H9 (cell line): ENCODE measurements at regions not wholly inside any gene's neighbourhood (a gene's known extent, or its start where the extent isn't known, plus 50 kb on each side); places are given as distances from the start of the nearest gene placed in this dataset.

ENCODE experiments used
- DNase-seq: peaks from one replicate; pipeline ENCODE4 v3.0.0-alpha.2; 2017
- H2AFZ ChIP-seq: one replicate; pipeline ENCODE4 v1.6.1; 2013; ENCODE audit warnings: mild to moderate bottlenecking, low read length, control low read depth, moderate library complexity
- H2AK5ac ChIP-seq: 2 replicates; pipeline ENCODE4 v1.6.1; 2013; ENCODE audit warnings: low read length, control low read depth, mixed read lengths; ENCODE audit not compliant: insufficient read length
- H2BK120ac ChIP-seq: one replicate; pipeline ENCODE4 v1.6.1; 2013; ENCODE audit warnings: low read depth, mild to moderate bottlenecking, low read length, control low read depth, inconsistent platforms; ENCODE audit not compliant: poor library complexity, severe bottlenecking
- H2BK12ac ChIP-seq: 2 replicates; pipeline ENCODE4 v1.6.1; 2013; ENCODE audit warnings: low read length, control low read depth, mixed read lengths, low read depth; ENCODE audit not compliant: insufficient read length
- H2BK15ac ChIP-seq: 2 replicates; pipeline ENCODE4 v1.6.1; 2013; ENCODE audit warnings: low read depth, low read length, control low read depth
- H2BK20ac ChIP-seq: one replicate; pipeline ENCODE4 v1.6.1; 2013; ENCODE audit warnings: low read depth, mild to moderate bottlenecking, low read length, control low read depth, inconsistent platforms; ENCODE audit not compliant: poor library complexity, severe bottlenecking
- H2BK5ac ChIP-seq: 2 replicates; pipeline ENCODE4 v1.6.1; 2013; ENCODE audit warnings: low read length, control low read depth, mixed read lengths; ENCODE audit not compliant: insufficient read length
- H3K14ac ChIP-seq: 2 replicates; pipeline ENCODE4 v1.6.1; 2013; ENCODE audit warnings: low read length, control low read depth; ENCODE audit not compliant: insufficient read depth
- H3K18ac ChIP-seq: 2 replicates; pipeline ENCODE4 v1.6.1; 2013; ENCODE audit warnings: low read depth, mild to moderate bottlenecking, mixed read lengths, low read length, control low read depth; ENCODE audit not compliant: insufficient read length
- H3K23ac ChIP-seq: 2 replicates; pipeline ENCODE4 v1.6.1; 2013; ENCODE audit warnings: low read length, control low read depth, mixed read lengths, low read depth; ENCODE audit not compliant: insufficient read length
- H3K23me2 ChIP-seq: 2 replicates; pipeline ENCODE4 v1.6.1; 2013; ENCODE audit warnings: low read depth, mild to moderate bottlenecking, mixed read lengths, low read length, control low read depth; ENCODE audit not compliant: insufficient read length, poor library complexity, severe bottlenecking
- H3K27ac ChIP-seq: 2 replicates; pipeline ENCODE4 v1.5.1; 2013; ENCODE audit warnings: low read length, control low read depth, mixed read lengths, low read depth; ENCODE audit not compliant: insufficient read length
- H3K27me3 ChIP-seq: 2 replicates; pipeline ENCODE4 v1.6.1; 2013; ENCODE audit warnings: low read length, control low read depth, inconsistent platforms; ENCODE audit not compliant: insufficient read depth
- H3K4ac ChIP-seq: 2 replicates; pipeline ENCODE4 v1.6.1; 2013; ENCODE audit warnings: low read depth, mild to moderate bottlenecking, control low read depth, inconsistent platforms, low read length, moderate library complexity
- H3K4me1 ChIP-seq: 2 replicates; pipeline ENCODE4 v1.6.1; 2013; ENCODE audit warnings: low read length, control low read depth, inconsistent platforms; ENCODE audit not compliant: insufficient read depth
- H3K4me2 ChIP-seq: 2 replicates; pipeline ENCODE4 v1.6.1; 2013; ENCODE audit warnings: low read length, control low read depth, mixed read lengths; ENCODE audit not compliant: insufficient read length, insufficient read depth
- H3K56ac ChIP-seq: 2 replicates; pipeline ENCODE4 v1.6.1; 2013; ENCODE audit warnings: low read depth, mild to moderate bottlenecking, mixed read lengths, low read length, control low read depth; ENCODE audit not compliant: insufficient read length
- H3K79me1 ChIP-seq: 2 replicates; pipeline ENCODE4 v1.6.1; 2013; ENCODE audit warnings: low read depth, mild to moderate bottlenecking, moderate library complexity, low read length, control low read depth, inconsistent platforms; ENCODE audit not compliant: insufficient read depth, poor library complexity, severe bottlenecking
- H3K79me2 ChIP-seq: 2 replicates; pipeline ENCODE4 v1.6.1; 2013; ENCODE audit warnings: low read length, control low read depth, inconsistent platforms; ENCODE audit not compliant: insufficient read depth
- H3K9ac ChIP-seq: 2 replicates; pipeline ENCODE4 v1.6.1; 2013; ENCODE audit warnings: low read length, control low read depth, mixed read lengths; ENCODE audit not compliant: insufficient read length; ENCODE audit errors: extremely low read depth
- H3K9me3 ChIP-seq: one replicate; pipeline ENCODE4 v1.6.1; 2013; ENCODE audit warnings: low read depth, low read length, inconsistent platforms; ENCODE audit not compliant: control insufficient read depth
- H3T11ph ChIP-seq: one replicate; pipeline ENCODE4 v1.6.1; 2013; ENCODE audit warnings: mild to moderate bottlenecking, low read length, control low read depth, inconsistent platforms
- H4K20me1 ChIP-seq: one replicate; pipeline ENCODE4 v1.6.1; 2013; ENCODE audit not compliant: control insufficient read depth, insufficient read length, insufficient read depth
- H4K5ac ChIP-seq: 2 replicates; pipeline ENCODE4 v1.6.1; 2013; ENCODE audit warnings: low read depth, mild to moderate bottlenecking, mixed read lengths, low read length, control low read depth; ENCODE audit not compliant: insufficient read length
- H4K8ac ChIP-seq: replicated peaks from 2 replicates; pipeline ENCODE4 v1.6.1; 2013; ENCODE audit warnings: low read length, control low read depth, mixed read lengths, low read depth; ENCODE audit not compliant: insufficient read length
- H4K91ac ChIP-seq: 2 replicates; pipeline ENCODE4 v1.6.1; 2013; ENCODE audit warnings: low read depth, mild to moderate bottlenecking, moderate library complexity, mixed read lengths, low read length, control low read depth; ENCODE audit not compliant: insufficient read length
- H3K27ac Mint-ChIP-seq, 3 experiments: 2 replicates in 2 of 3; 3 replicates in 1 of 3; pipeline ENCODE4 v1.8.0; 2020 to 2021; ENCODE audit warnings: mixed read lengths in 3 of 3, mild to moderate bottlenecking in 1 of 3, moderate library complexity in 1 of 3
- H3K27me3 Mint-ChIP-seq: 2 replicates; pipeline ENCODE4 v1.8.0; 2021; ENCODE audit warnings: low read depth, mild to moderate bottlenecking, moderate library complexity, mixed read lengths
- H3K36me3 Mint-ChIP-seq, 3 experiments: 2 replicates in 2 of 3; 3 replicates in 1 of 3; pipeline ENCODE4 v1.8.0; 2020 to 2021; ENCODE audit warnings: low read depth in 3 of 3, mixed read lengths in 3 of 3; ENCODE audit not compliant: insufficient read depth in 1 of 3
- H3K4me1 Mint-ChIP-seq, 2 experiments: 2 replicates each; pipeline ENCODE4 v1.8.0; 2020; ENCODE audit warnings: mixed read lengths in 2 of 2
- H3K4me3 Mint-ChIP-seq, 2 experiments: 2 replicates in 1 of 2; 3 replicates in 1 of 2; pipeline ENCODE4 v1.8.0; 2020 to 2021; ENCODE audit warnings: mild to moderate bottlenecking in 2 of 2, mixed read lengths in 2 of 2, moderate library complexity in 1 of 2
- H3K9me3 Mint-ChIP-seq, 2 experiments: 2 replicates in 1 of 2; 3 replicates in 1 of 2; pipeline ENCODE4 v1.8.0; 2020; ENCODE audit warnings: mild to moderate bottlenecking in 2 of 2, mixed read lengths in 2 of 2, moderate library complexity in 1 of 2
- WGBS: extraction: QIAGEN DNeasy Blood & Tissue Kit; methylation state at CpG from one replicate; pipeline ENCODE4 v1.1.7; 2013; ENCODE audit warnings: missing lambda C conversion rate, low lambda C conversion rate, mixed read lengths; ENCODE audit not compliant: insufficient read length; ENCODE audit errors: extremely low coverage; 5-methylcytosine and 5-hydroxymethylcytosine counted together
- TF ChIP-seq, protein P1 (sequence below): fragments of 200-600 bp; sonication (generic); conservative IDR thresholded peaks from 3 replicates; pipeline ENCODE4 v1.8.0; 2021; ENCODE audit warnings: antibody characterized with exemption, mild to moderate bottlenecking

- Histone ChIP-seq H3K9me3 (no peaks in the 10 kb centered on the region), H3K18ac (no peak overlapping the region), H3K56ac (no peak overlapping the region), H3K23ac (no peak overlapping the region), H3K9ac (no peak overlapping the region), H3K79me1 (no peaks in the 10 kb centered on the region), H2AFZ (no peak overlapping the region), H3K4me1 (no peaks in the 10 kb centered on the region), H4K5ac (no peak overlapping the region), H3K27me3 (no peaks in the 10 kb centered on the region), H3K23me2 (no peaks in the 10 kb centered on the region), H3K79me2 (no peaks in the 10 kb centered on the region), H2BK120ac (no peak overlapping the region), H2BK12ac (no peak overlapping the region), H3K4me2 (no peak overlapping the region), H3T11ph (no peak overlapping the region), H4K20me1 (no peaks in the 10 kb centered on the region), H3K14ac (no peak overlapping the region), H3K27ac (no peak overlapping the region), H3K4ac (no peak overlapping the region), H4K8ac (no peak overlapping the region), H2AK5ac (no peak overlapping the region), H2BK15ac (no peak overlapping the region), H2BK5ac (no peak overlapping the region), H4K91ac (no peak overlapping the region), H2BK20ac (no peak overlapping the region)
- Mint-ChIP-seq H3K27ac (no peak overlapping the region), H3K4me3 (no peak overlapping the region), H3K36me3 (no peaks in the 10 kb centered on the region; a peak in 1 of 7 replicates), H3K4me1 (peaks cover 5 to 6% of the 10 kb centered on the region in 2 experiments; a peak in 3 of 4 replicates), H3K27me3 (peaks cover 2% of the 10 kb centered on the region), H3K9me3 (no peaks in the 10 kb centered on the region)
- TF ChIP-seq, protein P1, sequence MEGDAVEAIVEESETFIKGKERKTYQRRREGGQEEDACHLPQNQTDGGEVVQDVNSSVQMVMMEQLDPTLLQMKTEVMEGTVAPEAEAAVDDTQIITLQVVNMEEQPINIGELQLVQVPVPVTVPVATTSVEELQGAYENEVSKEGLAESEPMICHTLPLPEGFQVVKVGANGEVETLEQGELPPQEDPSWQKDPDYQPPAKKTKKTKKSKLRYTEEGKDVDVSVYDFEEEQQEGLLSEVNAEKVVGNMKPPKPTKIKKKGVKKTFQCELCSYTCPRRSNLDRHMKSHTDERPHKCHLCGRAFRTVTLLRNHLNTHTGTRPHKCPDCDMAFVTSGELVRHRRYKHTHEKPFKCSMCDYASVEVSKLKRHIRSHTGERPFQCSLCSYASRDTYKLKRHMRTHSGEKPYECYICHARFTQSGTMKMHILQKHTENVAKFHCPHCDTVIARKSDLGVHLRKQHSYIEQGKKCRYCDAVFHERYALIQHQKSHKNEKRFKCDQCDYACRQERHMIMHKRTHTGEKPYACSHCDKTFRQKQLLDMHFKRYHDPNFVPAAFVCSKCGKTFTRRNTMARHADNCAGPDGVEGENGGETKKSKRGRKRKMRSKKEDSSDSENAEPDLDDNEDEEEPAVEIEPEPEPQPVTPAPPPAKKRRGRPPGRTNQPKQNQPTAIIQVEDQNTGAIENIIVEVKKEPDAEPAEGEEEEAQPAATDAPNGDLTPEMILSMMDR, result no peak
- WGBS, result no CpG with 5 or more reads among the region's 3 CpGs
- no peak for DNase-seq
These were observed 128.8 kb upstream of the GGTLC1 start for GRCh38 chr20:24117383-24117782.
